Middle frontal gyrus (tissue), 1 donor: ENCODE measurements at regions not wholly inside any gene's neighbourhood (a gene's known extent, or its start where the extent isn't known, plus 50 kb on each side); places are given as distances from the start of the nearest gene placed in this dataset.

ENCODE experiments used
- DNase-seq: peaks from one replicate; pipeline ENCODE4 v3.0.0-alpha.2; 2015; ENCODE audit warnings: low spot score; ENCODE audit errors: extremely low spot score

DNA sequence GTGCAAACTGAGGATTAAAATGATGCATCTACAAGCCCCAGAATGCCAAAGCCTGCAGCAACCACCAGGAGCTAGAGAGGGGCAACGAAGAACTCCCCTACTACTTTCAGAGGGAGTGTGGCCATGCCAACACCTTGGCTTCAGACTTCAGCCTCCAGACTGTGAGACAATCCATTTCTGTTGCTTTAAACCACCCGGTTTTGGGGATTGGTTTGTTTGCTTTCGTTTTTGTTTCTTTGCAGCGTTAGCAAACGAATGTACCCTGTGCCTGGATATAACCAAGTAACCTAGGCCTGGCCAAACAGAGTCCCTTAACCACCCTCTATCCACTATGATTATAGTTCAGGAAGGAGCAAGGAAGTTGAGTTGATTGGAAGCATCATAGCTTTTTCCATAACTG lies 171.2 kb upstream of the NCK2 start:
- DNase-seq, result no peak

DNA sequence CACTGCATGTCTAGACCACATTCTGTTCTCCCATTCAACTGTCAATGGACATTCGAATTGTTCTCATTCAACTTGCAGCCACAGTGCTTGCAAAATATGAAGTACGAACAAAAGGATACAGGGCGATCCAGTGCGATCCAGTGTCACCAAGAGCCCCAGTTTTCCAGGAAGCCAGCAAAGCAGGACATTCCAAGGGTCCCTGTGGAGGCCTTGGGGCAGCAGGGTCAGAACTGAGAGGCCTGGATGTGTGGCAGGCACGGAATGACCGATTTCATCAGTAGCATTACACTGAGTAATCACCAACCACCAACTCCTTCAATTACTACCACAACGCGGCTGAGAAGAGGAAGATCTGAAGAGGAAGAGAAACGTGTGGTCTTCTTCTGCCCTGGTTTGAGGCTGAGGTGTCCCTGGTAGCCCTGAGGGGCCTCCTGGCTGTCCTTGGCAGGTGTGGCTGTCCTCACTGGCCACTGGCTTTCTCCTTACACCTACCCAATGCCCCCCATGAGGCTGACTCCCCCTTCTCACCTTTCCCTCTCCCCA lies 172.7 kb upstream of the FHL2 start:
- no peak for DNase-seq

DNA sequence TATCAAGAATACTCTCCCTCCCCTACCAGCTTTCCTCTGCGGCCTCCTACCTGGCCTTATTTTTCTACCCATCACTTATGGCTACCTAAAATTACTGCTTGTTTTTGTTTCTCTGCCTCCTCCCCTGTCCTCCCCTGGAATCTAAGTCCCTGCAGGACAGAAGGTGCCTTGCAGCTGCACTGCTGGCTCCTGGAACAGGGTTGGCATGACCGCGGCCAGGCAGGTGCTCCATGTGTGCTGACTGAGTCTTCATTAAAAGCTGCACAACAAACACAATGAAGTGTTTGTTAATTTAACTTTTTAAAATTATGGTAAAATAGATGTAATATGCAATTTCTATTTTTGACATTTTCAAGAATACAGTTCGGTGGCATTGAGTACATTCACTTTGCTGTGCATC lies 171.9 kb upstream of the FHL2 start:
- DNase-seq, result no peak

- DNase-seq, result no peak
Measured at GRCh38 chr2:105570326-105570725, 171.5 kb upstream of the FHL2 start.

DNA sequence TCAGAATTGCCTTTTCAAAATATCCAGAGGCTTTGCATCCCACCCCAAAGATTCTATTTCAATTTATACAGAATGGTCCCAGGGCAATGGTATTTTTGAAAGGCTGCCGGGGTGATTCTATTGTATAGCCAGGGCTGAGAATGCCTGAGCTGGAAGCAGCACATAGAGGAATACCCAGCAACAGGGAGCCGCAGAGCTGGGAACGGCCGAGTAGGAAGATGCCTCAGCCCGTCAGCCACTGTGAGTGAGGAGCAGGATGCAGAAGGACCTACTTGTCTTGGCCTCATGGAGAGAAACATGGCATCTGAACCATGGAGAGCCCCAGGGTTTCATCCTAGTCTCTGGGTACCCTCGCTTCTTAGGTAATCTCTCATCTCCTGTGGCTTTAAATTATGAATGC lies 170.8 kb upstream of the FHL2 start:
- DNase-seq, result no peak

GRCh38 chr2:105567996-105568494 lies 169.2 kb upstream of the FHL2 start:
- DNase-seq, result no peak

GRCh38 chr2:105563000-105563719 lies 164.3 kb upstream of the FHL2 start:
- no peak for DNase-seq

DNA sequence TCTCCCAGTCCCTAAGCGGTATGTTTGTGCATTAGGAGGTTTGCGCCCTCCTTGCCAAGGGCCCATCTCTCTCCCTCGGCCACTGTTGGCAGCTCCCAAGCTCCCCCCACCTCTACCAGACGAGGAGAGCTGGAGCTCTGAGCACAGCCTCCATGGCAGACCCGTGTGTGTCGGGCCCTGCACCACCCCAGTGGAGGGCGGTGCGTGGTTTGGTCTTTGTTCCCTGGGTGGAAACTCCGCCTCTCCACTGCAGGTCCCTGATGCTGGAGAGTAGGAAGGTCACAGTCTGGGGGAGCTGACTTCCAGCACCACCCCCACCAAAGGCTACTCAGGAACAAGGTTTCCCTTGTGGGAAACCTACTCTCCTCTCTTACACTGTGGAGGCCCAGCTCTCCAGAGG lies 162.6 kb upstream of the FHL2 start:
- DNase-seq, result no peak

- no peak for DNase-seq
Measured at GRCh38 chr2:105560157-105560556, 161.3 kb upstream of the FHL2 start.

- peak; percentile 51 for DNase-seq
Measured at GRCh38 chr2:105557021-105557920, 158.4 kb upstream of the FHL2 start.

GRCh38 chr2:105556366-105556765 lies 157.5 kb upstream of the FHL2 start:
- no peak for DNase-seq

- no peak for DNase-seq
Measured at GRCh38 chr2:105554235-105554634, 155.4 kb upstream of the FHL2 start.

- DNase-seq, result no peak
Measured at GRCh38 chr2:105553538-105554196, 154.8 kb upstream of the FHL2 start.

DNA sequence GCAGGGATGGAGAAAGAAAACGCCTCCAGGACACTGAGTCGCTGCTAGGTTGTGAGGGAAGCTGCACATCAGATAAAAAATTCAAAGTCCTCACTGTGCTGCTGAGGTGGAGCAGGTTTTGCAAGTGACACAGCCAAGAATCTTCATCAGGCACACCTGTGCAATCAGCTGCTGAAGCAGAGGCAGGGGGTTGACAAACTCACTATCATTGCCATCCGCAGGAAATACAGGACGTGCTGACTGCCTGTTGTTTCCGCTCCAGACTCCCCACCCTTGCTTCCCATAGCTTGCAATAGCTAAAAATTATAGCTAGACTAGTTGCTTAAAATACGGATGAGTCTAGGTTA lies 147.8 kb upstream of the FHL2 start:
- no peak for DNase-seq

- DNase-seq, result peak; percentile 23
Measured at GRCh38 chr2:105545730-105546627, 147.1 kb upstream of the FHL2 start.

- no peak for DNase-seq
Measured at GRCh38 chr2:105544591-105545377, 145.9 kb upstream of the FHL2 start.

DNA sequence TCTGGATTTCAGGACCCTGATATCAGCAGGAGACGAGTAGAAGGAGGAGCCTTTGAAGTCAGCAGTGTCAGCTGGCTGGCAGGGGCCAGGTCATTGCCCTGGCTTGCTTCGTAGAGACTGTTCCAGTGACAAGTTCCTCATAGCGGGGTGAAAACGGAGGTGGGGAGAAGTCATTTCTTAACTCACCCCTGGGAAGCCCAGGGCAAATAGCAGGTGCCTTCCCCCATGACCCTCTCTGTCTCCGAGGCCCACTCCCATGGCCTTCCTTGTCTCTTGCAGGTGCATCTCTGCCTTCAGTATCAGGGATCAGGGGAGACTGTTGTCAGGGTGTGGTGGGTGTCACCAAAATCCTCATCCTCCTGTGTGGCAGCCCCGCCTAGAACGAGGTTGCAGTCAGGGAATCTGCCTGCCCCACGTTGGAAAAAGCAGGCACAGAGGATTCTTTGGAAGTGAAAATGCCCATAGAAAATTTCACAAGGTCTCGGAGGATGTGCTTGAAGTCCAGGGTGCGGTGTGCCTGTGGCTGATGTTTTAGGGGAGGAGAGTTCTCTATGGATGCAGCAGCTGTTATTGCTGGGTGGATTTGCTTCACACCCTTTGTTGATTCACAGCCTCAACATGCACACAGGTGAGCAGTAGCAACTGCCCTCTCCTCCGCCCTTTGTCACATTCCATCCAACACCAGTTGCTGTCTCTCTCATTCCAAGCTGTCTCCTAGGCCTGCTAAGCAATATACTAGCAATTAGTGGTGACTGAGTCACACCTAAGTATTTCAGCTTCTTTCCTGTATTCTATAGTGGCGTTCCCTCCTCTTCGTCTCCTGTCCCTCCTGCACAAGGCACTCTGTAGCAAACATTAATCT lies 142.6 kb upstream of the FHL2 start:
- DNase-seq, result no peak

GRCh38 chr2:105540642-105541041 lies 141.8 kb upstream of the FHL2 start:
- DNase-seq, result no peak

DNA sequence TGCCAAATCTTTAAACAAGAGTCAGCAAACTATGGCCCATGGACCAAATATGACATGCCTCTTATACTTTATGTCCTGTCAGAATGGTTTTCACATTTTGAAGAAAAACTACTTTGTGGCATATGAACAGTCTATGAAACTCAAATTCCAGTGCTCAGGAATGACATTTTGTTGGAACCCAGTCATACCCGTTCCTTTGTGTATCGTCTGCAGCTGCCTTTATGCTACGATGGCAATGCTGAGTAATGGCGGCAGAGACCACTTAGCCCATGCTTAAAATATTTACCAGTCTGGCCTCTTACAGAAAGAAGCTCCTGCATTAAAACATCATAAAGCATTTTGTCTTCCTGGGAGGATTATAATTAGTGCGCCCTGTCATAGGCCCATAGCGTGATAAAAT lies 140.5 kb upstream of the FHL2 start:
- DNase-seq, result no peak
